ENCODE measurements at regions not wholly inside any gene's neighbourhood (a gene's known extent, or its start where the extent isn't known, plus 50 kb on each side); places are given as distances from the start of the nearest gene placed in this dataset.

GRCh38 chr5:10133830-10134229 is 115.9 kb downstream of the ATPSCKMT start:
- H2AK5ac ChIP-seq (ENCODE audit: insufficient read length, low read length): no peak overlapping the region
- no peaks in the 10 kb centered on the region for H3K9me3 ChIP-seq (ENCODE audit: control insufficient read depth, low read depth, low read length)
- H3K79me2 ChIP-seq (ENCODE audit: insufficient read depth, low read length): no peaks in the 10 kb centered on the region
- peaks cover 0 to 2% of the 10 kb centered on the region in 2 experiments; a peak in 2 of 4 replicates for H3K4me1 Mint-ChIP-seq
- H2BK15ac ChIP-seq (ENCODE audit: low read depth, low read length): no peak overlapping the region
- H3K14ac ChIP-seq (ENCODE audit: insufficient read depth, low read length): no peak overlapping the region
- H2BK12ac ChIP-seq (ENCODE audit: insufficient read length, low read depth, low read length): no peak overlapping the region
- no peak overlapping the region for H4K91ac ChIP-seq (ENCODE audit: insufficient read length, low read depth, low read length)
- H3K27ac ChIP-seq (ENCODE audit: insufficient read length, low read depth, low read length): no peak overlapping the region
- H3K4ac ChIP-seq (ENCODE audit: low read depth, low read length): no peak overlapping the region
- no peak overlapping the region for H3K18ac ChIP-seq (ENCODE audit: insufficient read length, low read depth, low read length)
- no peak overlapping the region for H2BK120ac ChIP-seq (ENCODE audit: low read depth, low read length, poor library complexity, severe bottlenecking)
- H3T11ph ChIP-seq (ENCODE audit: low read length): no peak overlapping the region
- H3K56ac ChIP-seq (ENCODE audit: insufficient read length, low read depth, low read length): no peak overlapping the region
- peak; percentile 32; the same call in 2 of the 3 replicates for TF ChIP-seq CTCF (conservative IDR thresholded peaks at IDR 0.05)
- no peak overlapping the region for H2BK5ac ChIP-seq (ENCODE audit: insufficient read length, low read length)
- no peaks in the 10 kb centered on the region for H3K9me3 Mint-ChIP-seq
- no peaks in the 10 kb centered on the region for H3K36me3 Mint-ChIP-seq (ENCODE audit: insufficient read depth in 1 of 3, low read depth in 3 of 3)
- no peak overlapping the region for H2BK20ac ChIP-seq (ENCODE audit: low read depth, low read length, poor library complexity, severe bottlenecking)
- H4K20me1 ChIP-seq (ENCODE audit: control insufficient read depth, insufficient read depth, insufficient read length): no peaks in the 10 kb centered on the region
- H3K27ac Mint-ChIP-seq: no peak overlapping the region
- no peak overlapping the region for H3K23ac ChIP-seq (ENCODE audit: insufficient read length, low read depth, low read length)
- H4K8ac ChIP-seq (replicated peaks; ENCODE audit: insufficient read length, low read depth, low read length): no peak overlapping the region
- H2AFZ ChIP-seq (ENCODE audit: low read length): no peak overlapping the region
- no peaks in the 10 kb centered on the region for H3K4me1 ChIP-seq (ENCODE audit: insufficient read depth, low read length)
- H4K5ac ChIP-seq (ENCODE audit: insufficient read length, low read depth, low read length): no peak overlapping the region
- no peaks in the 10 kb centered on the region for H3K23me2 ChIP-seq (ENCODE audit: insufficient read length, low read depth, low read length, poor library complexity, severe bottlenecking)
- no peaks in the 10 kb centered on the region for H3K27me3 ChIP-seq (ENCODE audit: insufficient read depth, low read length)
- no CpG with 5 or more reads among the region's 2 CpGs for WGBS (ENCODE audit: extremely low coverage, insufficient read length, low lambda C conversion rate)
- H3K27me3 Mint-ChIP-seq (ENCODE audit: low read depth): no peaks in the 10 kb centered on the region
- H3K79me1 ChIP-seq (ENCODE audit: insufficient read depth, low read depth, low read length, poor library complexity, severe bottlenecking): no peaks in the 10 kb centered on the region
- H3K4me2 ChIP-seq (ENCODE audit: insufficient read depth, insufficient read length, low read length): no peak overlapping the region
- no peak for DNase-seq
- no peak overlapping the region for H3K4me3 Mint-ChIP-seq
- no peak overlapping the region for H3K9ac ChIP-seq (ENCODE audit: extremely low read depth, insufficient read length, low read length)
